Thoracic aorta (tissue), 2 donors: ENCODE measurements at regions not wholly inside any gene's neighbourhood (a gene's known extent, or its start where the extent isn't known, plus 50 kb on each side); places are given as distances from the start of the nearest gene placed in this dataset.

Experiments used
- ATAC-seq: fragments of 150-250 bp; one replicate; pipeline ENCODE4 v1.8.0; 2017; ENCODE audit warnings: low read depth; ENCODE audit not compliant: insufficient number of reproducible peaks, low FRiP score
- DNase-seq: peaks from one replicate; pipeline ENCODE4 v3.0.0-alpha.2; 2020; ENCODE audit warnings: low spot score
- H3K27ac ChIP-seq, 2 donors: fragments of 200-600 bp; sonication (generic); 1 replicate in 1 of 2; 2 replicates in 1 of 2; pipeline ENCODE4 v1.5.1; 2016; ENCODE audit warnings: mild to moderate bottlenecking in 2 of 2, moderate library complexity in 2 of 2
- H3K27me3 ChIP-seq: fragments of 200-600 bp; sonication (generic); replicated peaks from 2 replicates; pipeline ENCODE4 v1.6.0; 2016; ENCODE audit warnings: mild to moderate bottlenecking; ENCODE audit not compliant: insufficient read depth
- H3K36me3 ChIP-seq: fragments of 200-600 bp; sonication (generic); one replicate; pipeline ENCODE4 v1.5.1; 2016
- H3K4me1 ChIP-seq, 2 donors: fragments of 200-600 bp; sonication (generic); 1 replicate in 1 of 2; 2 replicates in 1 of 2; pipeline versions ENCODE4 v1.5.1 to v1.6.0; 2016; ENCODE audit warnings: low read depth in 2 of 2, mild to moderate bottlenecking in 1 of 2; ENCODE audit not compliant: control insufficient read depth in 1 of 2
- H3K4me3 ChIP-seq: fragments of 200-600 bp; sonication (generic); 2 replicates; pipeline ENCODE4 v1.5.1; 2016; ENCODE audit warnings: mild to moderate bottlenecking
- H3K9me3 ChIP-seq: fragments of 200-600 bp; sonication (generic); 2 replicates; pipeline ENCODE4 v1.5.1; 2016
- TF ChIP-seq, protein P1 (sequence below): fragments of 200-600 bp; sonication (generic); IDR thresholded peaks from one replicate; pipeline ENCODE4 v1.5.1; 2019; ENCODE audit warnings: antibody characterized with exemption

- ATAC-seq: no peak
- DNase-seq: no peak
- Histone ChIP-seq H3K27me3 (no peaks in the 10 kb centered on the region), H3K4me3 (no peak overlapping the region), H3K9me3 (no peaks in the 10 kb centered on the region), H3K4me1 (no peaks in the 10 kb centered on the region), H3K27ac (no peak overlapping the region), H3K36me3 (no peaks in the 10 kb centered on the region)
- TF ChIP-seq, protein P1, sequence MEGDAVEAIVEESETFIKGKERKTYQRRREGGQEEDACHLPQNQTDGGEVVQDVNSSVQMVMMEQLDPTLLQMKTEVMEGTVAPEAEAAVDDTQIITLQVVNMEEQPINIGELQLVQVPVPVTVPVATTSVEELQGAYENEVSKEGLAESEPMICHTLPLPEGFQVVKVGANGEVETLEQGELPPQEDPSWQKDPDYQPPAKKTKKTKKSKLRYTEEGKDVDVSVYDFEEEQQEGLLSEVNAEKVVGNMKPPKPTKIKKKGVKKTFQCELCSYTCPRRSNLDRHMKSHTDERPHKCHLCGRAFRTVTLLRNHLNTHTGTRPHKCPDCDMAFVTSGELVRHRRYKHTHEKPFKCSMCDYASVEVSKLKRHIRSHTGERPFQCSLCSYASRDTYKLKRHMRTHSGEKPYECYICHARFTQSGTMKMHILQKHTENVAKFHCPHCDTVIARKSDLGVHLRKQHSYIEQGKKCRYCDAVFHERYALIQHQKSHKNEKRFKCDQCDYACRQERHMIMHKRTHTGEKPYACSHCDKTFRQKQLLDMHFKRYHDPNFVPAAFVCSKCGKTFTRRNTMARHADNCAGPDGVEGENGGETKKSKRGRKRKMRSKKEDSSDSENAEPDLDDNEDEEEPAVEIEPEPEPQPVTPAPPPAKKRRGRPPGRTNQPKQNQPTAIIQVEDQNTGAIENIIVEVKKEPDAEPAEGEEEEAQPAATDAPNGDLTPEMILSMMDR: no peak
Measured at GRCh38 chr5:173796721-173797495, 91.2 kb upstream of the CPEB4 start.

GRCh38 chr5:173798127-173798810 is 89.9 kb upstream of the CPEB4 start:
- TF ChIP-seq, protein P1: no peak
- Histone ChIP-seq H3K4me3 (no peak overlapping the region), H3K36me3 (no peaks in the 10 kb centered on the region), H3K27ac (no peak overlapping the region), H3K9me3 (no peaks in the 10 kb centered on the region), H3K27me3 (no peaks in the 10 kb centered on the region), H3K4me1 (no peaks in the 10 kb centered on the region)
- ATAC-seq: no peak
- DNase-seq: no peak

GRCh38 chr5:173800340-173800739 is 87.8 kb upstream of the CPEB4 start:
- ATAC-seq: no peak
- Histone ChIP-seq H3K4me3 (no peak overlapping the region), H3K27ac (no peak overlapping the region), H3K27me3 (no peaks in the 10 kb centered on the region), H3K4me1 (no peaks in the 10 kb centered on the region), H3K9me3 (no peaks in the 10 kb centered on the region), H3K36me3 (no peaks in the 10 kb centered on the region)
- TF ChIP-seq, protein P1: no peak
- DNase-seq: no peak

GRCh38 chr5:173801006-173801405 is 87.1 kb upstream of the CPEB4 start:
- H3K27me3 ChIP-seq: no peaks in the 10 kb centered on the region
- DNase-seq: no peak
- no peak for ATAC-seq
- H3K4me3 ChIP-seq: no peak overlapping the region
- no peak overlapping the region for H3K27ac ChIP-seq
- no peaks in the 10 kb centered on the region for H3K4me1 ChIP-seq
- H3K36me3 ChIP-seq: no peaks in the 10 kb centered on the region
- TF ChIP-seq, protein P1: no peak
- H3K9me3 ChIP-seq: no peaks in the 10 kb centered on the region

GRCh38 chr5:173802670-173803165 is 85.4 kb upstream of the CPEB4 start:
- Histone ChIP-seq H3K4me3 (no peak overlapping the region), H3K27me3 (no peaks in the 10 kb centered on the region), H3K36me3 (no peaks in the 10 kb centered on the region), H3K27ac (no peak overlapping the region), H3K4me1 (no peaks in the 10 kb centered on the region), H3K9me3 (no peaks in the 10 kb centered on the region)
- TF ChIP-seq, protein P1: no peak
- DNase-seq (peak; percentile 18), ATAC-seq (no peak)
